Caco-2 (cell line): ENCODE measurements at regions not wholly inside any gene's neighbourhood (a gene's known extent, or its start where the extent isn't known, plus 50 kb on each side); places are given as distances from the start of the nearest gene placed in this dataset.

Experiments used
- BruUV-seq: library from RNA; stranded (reverse); fragments of 400-500 nt; replicated peaks from 2 replicates; lab custom pipeline; 2021; lab: Mats Ljungman, UMichigan
- CTCF ChIA-PET: fragments of 300-600 bp; sonication (Branson Sonifier 250); formaldehyde crosslinking; loops from one replicate; lab custom pipeline; 2022; ENCODE audit warnings: antibody characterized with exemption; lab: Charles Lee
- POLR2A ChIA-PET: fragments of 300-600 bp; sonication (Branson Sonifier 250); formaldehyde crosslinking; loops from one replicate; lab custom pipeline; 2022; ENCODE audit warnings: antibody characterized with exemption; lab: Charles Lee
- DNase-seq, 2 experiments: peaks; one replicate each; pipeline versions ENCODE4 v3.0.0 to v3.0.0-alpha.2; 2020 to 2022
- H3K27me3 ChIP-seq: replicated peaks from 2 replicates; pipeline ENCODE4 v1.6.0; 2011; ENCODE audit warnings: low read length; ENCODE audit not compliant: control insufficient read depth, insufficient read depth
- H3K36me3 ChIP-seq: 2 replicates; pipeline ENCODE4 v1.5.1; 2011; ENCODE audit warnings: low read length; ENCODE audit not compliant: control insufficient read depth, insufficient read depth
- H3K4me1 ChIP-seq: fragments of 250-450 bp; sonication (Bioruptor Pico); 2 replicates; pipeline ENCODE4 v1.5.1; 2020; ENCODE audit warnings: mild to moderate bottlenecking
- H3K4me3 ChIP-seq: 2 replicates; pipeline ENCODE4 v1.5.1; 2011; ENCODE audit warnings: low read depth, mild to moderate bottlenecking, control low read depth, low read length
- H3K9me3 ChIP-seq: fragments of 250-450 bp; sonication (Bioruptor Pico); 2 replicates; pipeline ENCODE4 v1.5.1; 2020; ENCODE audit warnings: mild to moderate bottlenecking, moderate library complexity
- H3K27ac Mint-ChIP-seq: one replicate; pipeline ENCODE4 v1.8.0; 2022; ENCODE audit warnings: mixed read lengths; ENCODE audit not compliant: unreplicated experiment
- H3K27me3 Mint-ChIP-seq: one replicate; pipeline ENCODE4 v1.8.0; 2022; ENCODE audit warnings: mixed read lengths; ENCODE audit not compliant: insufficient read depth, unreplicated experiment
- H3K36me3 Mint-ChIP-seq: one replicate; pipeline ENCODE4 v1.8.0; 2022; ENCODE audit warnings: mild to moderate bottlenecking, mixed read lengths; ENCODE audit not compliant: insufficient read depth, unreplicated experiment
- H3K4me1 Mint-ChIP-seq: one replicate; pipeline ENCODE4 v1.8.0; 2022; ENCODE audit warnings: low read depth, mixed read lengths; ENCODE audit not compliant: unreplicated experiment
- H3K4me3 Mint-ChIP-seq: one replicate; pipeline ENCODE4 v1.8.0; 2022; ENCODE audit warnings: mild to moderate bottlenecking, moderate library complexity, mixed read lengths; ENCODE audit not compliant: unreplicated experiment
- H3K9me3 Mint-ChIP-seq: one replicate; pipeline ENCODE4 v1.8.0; 2022; ENCODE audit warnings: mixed read lengths; ENCODE audit not compliant: unreplicated experiment
- intact Hi-C: fragments of 100-400 bp; cut with micrococcal nuclease; formaldehyde crosslinking; loops from one replicate; pipeline ENCODE4 v1.10.0; 2022; ENCODE audit not compliant: unreplicated experiment
- TF ChIP-seq, protein P1 (sequence below), 2 experiments: fragments of 200-600 bp in 1 of 2; IDR thresholded peaks; 1 replicate in 1 of 2; 2 replicates in 1 of 2; pipeline versions ENCODE4 v1.5.1 to v1.8.0; 2011 to 2022; ENCODE audit warnings: antibody characterized with exemption in 1 of 2, control low read depth in 1 of 2, inconsistent platforms in 1 of 2, low read depth in 1 of 2, low read length in 1 of 2, mild to moderate bottlenecking in 1 of 2, moderate library complexity in 1 of 2; ENCODE audit not compliant: insufficient read depth in 1 of 2, severe bottlenecking in 1 of 2, unreplicated experiment in 1 of 2

DNA sequence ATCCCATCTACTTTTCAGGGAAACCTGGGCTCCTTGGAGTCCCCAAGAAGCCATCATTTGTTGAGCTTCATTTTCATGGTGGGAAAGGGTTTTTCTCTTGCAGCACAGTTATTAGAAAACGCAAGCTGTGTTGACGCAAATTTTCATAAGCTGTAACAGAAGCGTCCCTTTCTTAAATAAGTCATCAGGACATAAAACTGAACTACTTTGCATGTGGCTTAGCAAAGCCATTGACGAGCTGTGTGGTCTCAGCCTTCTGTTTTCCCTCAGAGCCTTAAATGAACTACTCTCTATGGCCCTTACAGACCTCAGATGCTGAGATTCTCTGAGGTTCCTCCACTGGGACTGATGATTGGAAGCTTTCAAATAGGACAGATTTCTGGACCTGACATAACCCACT, 85.1 kb downstream of the ARL4C start:
- Histone ChIP-seq H3K36me3 (no peaks in the 10 kb centered on the region), H3K9me3 (no peaks in the 10 kb centered on the region), H3K4me1 (peaks cover 44% of the 10 kb centered on the region), H3K4me3 (no peak overlapping the region), H3K27me3 (no peaks in the 10 kb centered on the region)
- ChIA-PET POLR2A (no interaction called here), CTCF (interaction anchor here (2.7 kb wide), 1 partner anchor 89 kb away, joined by 7 read pairs; no protein-coding TSS in a partner anchor)
- BruUV-seq: no TSS peak
- Mint-ChIP-seq H3K4me1 (peaks cover 36% of the 10 kb centered on the region), H3K36me3 (peaks cover 19% of the 10 kb centered on the region), H3K27me3 (no peaks in the 10 kb centered on the region), H3K4me3 (no peak overlapping the region), H3K27ac (peak overlapping the region; percentile 94), H3K9me3 (peaks cover 23% of the 10 kb centered on the region)
- TF ChIP-seq, protein P1, sequence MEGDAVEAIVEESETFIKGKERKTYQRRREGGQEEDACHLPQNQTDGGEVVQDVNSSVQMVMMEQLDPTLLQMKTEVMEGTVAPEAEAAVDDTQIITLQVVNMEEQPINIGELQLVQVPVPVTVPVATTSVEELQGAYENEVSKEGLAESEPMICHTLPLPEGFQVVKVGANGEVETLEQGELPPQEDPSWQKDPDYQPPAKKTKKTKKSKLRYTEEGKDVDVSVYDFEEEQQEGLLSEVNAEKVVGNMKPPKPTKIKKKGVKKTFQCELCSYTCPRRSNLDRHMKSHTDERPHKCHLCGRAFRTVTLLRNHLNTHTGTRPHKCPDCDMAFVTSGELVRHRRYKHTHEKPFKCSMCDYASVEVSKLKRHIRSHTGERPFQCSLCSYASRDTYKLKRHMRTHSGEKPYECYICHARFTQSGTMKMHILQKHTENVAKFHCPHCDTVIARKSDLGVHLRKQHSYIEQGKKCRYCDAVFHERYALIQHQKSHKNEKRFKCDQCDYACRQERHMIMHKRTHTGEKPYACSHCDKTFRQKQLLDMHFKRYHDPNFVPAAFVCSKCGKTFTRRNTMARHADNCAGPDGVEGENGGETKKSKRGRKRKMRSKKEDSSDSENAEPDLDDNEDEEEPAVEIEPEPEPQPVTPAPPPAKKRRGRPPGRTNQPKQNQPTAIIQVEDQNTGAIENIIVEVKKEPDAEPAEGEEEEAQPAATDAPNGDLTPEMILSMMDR (IDR thresholded peaks at IDR 0.05; ENCODE audit: insufficient read depth in 1 of 2, low read depth in 1 of 2, low read length in 1 of 2, severe bottlenecking in 1 of 2, unreplicated experiment in 1 of 2): no peak
- intact Hi-C loops: loop anchor here (2.0 kb wide), 1 partner anchor 83 kb away; no protein-coding TSS in a partner anchor
- no peak for DNase-seq

DNA sequence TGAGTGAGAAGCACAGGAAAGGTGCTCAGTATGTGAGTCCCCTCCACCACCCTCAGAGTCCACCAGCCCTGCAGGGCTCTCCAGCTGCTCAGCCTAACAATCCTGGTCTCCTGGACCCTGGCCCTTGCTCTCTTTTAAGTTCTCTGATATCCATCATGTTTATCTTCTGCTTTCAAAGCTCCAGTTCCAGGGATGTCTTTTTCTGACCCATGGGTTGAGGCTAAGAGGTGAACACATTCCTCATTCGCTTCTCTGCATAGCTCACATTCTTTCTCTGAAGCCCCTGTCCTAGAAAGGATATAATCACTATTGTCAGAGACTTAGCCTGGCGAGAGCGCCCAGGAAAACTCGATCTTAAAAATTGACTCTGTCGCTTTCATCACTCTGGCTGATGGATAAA, 86.4 kb downstream of the ARL4C start:
- Mint-ChIP-seq H3K36me3 (peaks cover 19% of the 10 kb centered on the region), H3K27ac (peak overlapping the region; percentile 94), H3K9me3 (peaks cover 16% of the 10 kb centered on the region), H3K4me1 (peaks cover 35% of the 10 kb centered on the region), H3K4me3 (peak overlapping the region; percentile 58), H3K27me3 (no peaks in the 10 kb centered on the region)
- BruUV-seq: no TSS peak
- Histone ChIP-seq H3K4me1 (peaks cover 52% of the 10 kb centered on the region), H3K9me3 (no peaks in the 10 kb centered on the region), H3K27me3 (no peaks in the 10 kb centered on the region), H3K4me3 (no peak overlapping the region), H3K36me3 (no peaks in the 10 kb centered on the region)
- ChIA-PET CTCF (interaction anchor here (1.3 to 2.7 kb wide), 2 partner anchors 86 to 90 kb away, joined by 3 to 7 read pairs; partner anchors contain the start of gene ARL4C), POLR2A (interaction anchor here (0.6 to 1.6 kb wide), 7 partner anchors 17 to 275 kb away, joined by 3 to 10 read pairs (median 5); partner anchors contain the start of gene ARL4C)
- TF ChIP-seq, protein P1 (IDR thresholded peaks at IDR 0.05; ENCODE audit: insufficient read depth in 1 of 2, low read depth in 1 of 2, low read length in 1 of 2, severe bottlenecking in 1 of 2, unreplicated experiment in 1 of 2): no peak
- intact Hi-C loops: loop anchor here (1.0 to 2.0 kb wide), 5 partner anchors 17 to 84 kb away; no protein-coding TSS in a partner anchor
- DNase-seq: peak; percentile 75 to 86

DNA sequence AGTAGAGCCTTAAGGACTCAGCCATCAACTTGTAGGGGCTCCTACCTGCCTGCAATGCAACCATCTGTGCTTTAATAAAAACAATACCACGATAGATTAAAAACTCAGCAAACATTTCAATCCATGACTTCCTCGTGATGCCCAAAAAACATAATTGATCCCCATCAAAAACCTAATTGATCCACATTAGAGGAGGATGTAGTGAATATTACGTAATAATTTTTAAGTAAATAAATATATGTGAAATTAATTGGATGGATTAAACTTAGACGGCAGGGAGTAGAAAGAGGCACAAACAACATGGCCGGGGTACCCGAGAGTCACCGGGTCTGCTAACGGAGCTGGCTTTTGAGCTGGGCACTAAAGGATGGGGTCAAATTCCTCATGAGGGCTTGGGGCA, 87.3 kb downstream of the ARL4C start:
- Mint-ChIP-seq H3K4me3 (no peak overlapping the region), H3K9me3 (peaks cover 7% of the 10 kb centered on the region), H3K27me3 (no peaks in the 10 kb centered on the region), H3K27ac (peak overlapping the region; percentile 94), H3K4me1 (peaks cover 35% of the 10 kb centered on the region), H3K36me3 (peaks cover 11% of the 10 kb centered on the region)
- intact Hi-C loops: loop anchor here (5.0 kb wide), 1 partner anchor 117 kb away; no protein-coding TSS in a partner anchor
- BruUV-seq: no TSS peak
- CTCF ChIA-PET: interaction anchor here (2.7 kb wide), 1 partner anchor 91 kb away, joined by 7 read pairs; no protein-coding TSS in a partner anchor
- no peak for DNase-seq
- H3K27me3 ChIP-seq: no peaks in the 10 kb centered on the region
- no peak overlapping the region for H3K4me3 ChIP-seq
- no peaks in the 10 kb centered on the region for H3K36me3 ChIP-seq
- H3K9me3 ChIP-seq: no peaks in the 10 kb centered on the region
- TF ChIP-seq, protein P1 (IDR thresholded peaks at IDR 0.05; ENCODE audit: insufficient read depth in 1 of 2, low read depth in 1 of 2, low read length in 1 of 2, severe bottlenecking in 1 of 2, unreplicated experiment in 1 of 2): no peak
- H3K4me1 ChIP-seq: peaks cover 54% of the 10 kb centered on the region
- POLR2A ChIA-PET: interaction anchor here (1.2 to 1.6 kb wide), 2 partner anchors 38 to 46 kb away, joined by 6 to 10 read pairs; no protein-coding TSS in a partner anchor
